HEK293 (cell line): ENCODE measurements at regions not wholly inside any gene's neighbourhood (a gene's known extent, or its start where the extent isn't known, plus 50 kb on each side); places are given as distances from the start of the nearest gene placed in this dataset.

Experiments used
- CTCF ChIA-PET: fragments of 350-600 bp; formaldehyde crosslinking; extraction: SDS; loops from one replicate; lab custom pipeline; 2021; ENCODE audit warnings: antibody characterized with exemption; lab: Yijun Ruan, JAX
- POLR2A ChIA-PET: fragments of 300-600 bp; formaldehyde crosslinking; extraction: SDS; loops from one replicate; lab custom pipeline; 2020; ENCODE audit warnings: antibody characterized with exemption, inconsistent platforms; lab: Yijun Ruan, JAX
- H3K27ac ChIP-seq: fragments of 200-500 bp; sonication (Bioruptor generic); 2 replicates; pipeline ENCODE4 v1.5.1; 2014; ENCODE audit warnings: low read depth, low read length, control low read depth, inconsistent platforms; ENCODE audit errors: extremely low read depth
- H3K36me3 ChIP-seq, 2 experiments: fragments of 200-500 bp in 1 of 2; sonication (Bioruptor generic) in 1 of 2; 1 replicate in 1 of 2; 2 replicates in 1 of 2; pipeline ENCODE4 v1.5.1; 2014 to 2017; ENCODE audit warnings: inconsistent platforms in 2 of 2, low read length in 2 of 2; ENCODE audit not compliant: control insufficient read depth in 2 of 2, insufficient read depth in 1 of 2
- H3K4me1 ChIP-seq: fragments of 200-500 bp; sonication (Bioruptor generic); 2 replicates; pipeline ENCODE4 v1.5.1; 2014; ENCODE audit warnings: mild to moderate bottlenecking, low read length, inconsistent platforms; ENCODE audit not compliant: control insufficient read depth, insufficient read depth
- H3K4me3 ChIP-seq: 2 replicates; pipeline ENCODE4 v1.5.1; 2011; ENCODE audit warnings: low read depth, mild to moderate bottlenecking, control low read depth, low read length, moderate library complexity
- H3K9me3 ChIP-seq: fragments of 200-500 bp; sonication (Bioruptor generic); 2 replicates; pipeline ENCODE4 v1.5.1; 2014; ENCODE audit warnings: low read depth, low read length, inconsistent platforms; ENCODE audit not compliant: control insufficient read depth, insufficient read depth
- BCL6B ChIP-seq: fragments of 450-650 bp; formaldehyde crosslinking; IDR thresholded peaks from 2 replicates; pipeline ENCODE4 v1.5.1; 2017; ENCODE audit warnings: missing biosample characterization, missing genetic modification characterization
- KLF8 ChIP-seq: fragments of 450-650 bp; formaldehyde crosslinking; IDR thresholded peaks from 2 replicates; pipeline ENCODE4 v1.5.1; 2016; ENCODE audit warnings: missing biosample characterization, missing genetic modification characterization
- YY1 ChIP-seq: fragments of 450-650 bp; formaldehyde crosslinking; IDR thresholded peaks from 2 replicates; pipeline ENCODE4 v1.5.1; 2018; ENCODE audit warnings: missing biosample characterization, missing genetic modification characterization
- ZBTB6 ChIP-seq: fragments of 450-650 bp; formaldehyde crosslinking; IDR thresholded peaks from 2 replicates; pipeline ENCODE4 v1.5.1; 2017; ENCODE audit warnings: missing biosample characterization, missing genetic modification characterization
- ZBTB7A ChIP-seq: fragments of 450-650 bp; formaldehyde crosslinking; IDR thresholded peaks from 2 replicates; pipeline ENCODE4 v1.5.1; 2016; ENCODE audit warnings: low read depth, missing biosample characterization, missing genetic modification characterization
- ZFP3 ChIP-seq: fragments of 450-650 bp; formaldehyde crosslinking; IDR thresholded peaks from 2 replicates; pipeline ENCODE4 v1.5.1; 2016; ENCODE audit warnings: low read depth, missing biosample characterization, missing genetic modification characterization
- ZNF114 ChIP-seq: fragments of 450-650 bp; formaldehyde crosslinking; IDR thresholded peaks from 2 replicates; pipeline ENCODE4 v1.5.0; 2017; ENCODE audit warnings: missing biosample characterization, missing genetic modification characterization
- ZNF132 ChIP-seq: fragments of 450-650 bp; formaldehyde crosslinking; IDR thresholded peaks from 2 replicates; pipeline ENCODE4 v1.5.1; 2017; ENCODE audit warnings: missing biosample characterization, missing genetic modification characterization, borderline replicate concordance
- ZNF148 ChIP-seq: fragments of 450-650 bp; formaldehyde crosslinking; IDR thresholded peaks from 2 replicates; pipeline ENCODE4 v1.5.0; 2017; ENCODE audit warnings: missing biosample characterization, missing genetic modification characterization, borderline replicate concordance
- ZNF169 ChIP-seq: fragments of 450-650 bp; formaldehyde crosslinking; IDR thresholded peaks from 2 replicates; pipeline ENCODE4 v1.5.1; 2016; ENCODE audit warnings: missing biosample characterization, missing genetic modification characterization
- ZNF214 ChIP-seq: fragments of 450-650 bp; formaldehyde crosslinking; IDR thresholded peaks from 2 replicates; pipeline ENCODE4 v1.5.1; 2017; ENCODE audit warnings: missing biosample characterization, mild to moderate bottlenecking, missing genetic modification characterization, borderline replicate concordance
- ZNF341 ChIP-seq: fragments of 450-650 bp; formaldehyde crosslinking; IDR thresholded peaks from 2 replicates; pipeline ENCODE4; 2016; ENCODE audit warnings: low read depth, missing biosample characterization, missing genetic modification characterization
- ZNF404 ChIP-seq: fragments of 450-650 bp; formaldehyde crosslinking; IDR thresholded peaks from 2 replicates; pipeline ENCODE4 v1.5.1; 2017; ENCODE audit warnings: missing biosample characterization, missing genetic modification characterization
- ZNF426 ChIP-seq: fragments of 450-650 bp; formaldehyde crosslinking; IDR thresholded peaks from 2 replicates; pipeline ENCODE4 v1.5.1; 2017; ENCODE audit warnings: missing biosample characterization, missing genetic modification characterization, mild to moderate bottlenecking, inconsistent platforms, moderate library complexity
- ZNF473 ChIP-seq: fragments of 450-650 bp; formaldehyde crosslinking; IDR thresholded peaks from 2 replicates; pipeline ENCODE4 v1.5.1; 2017; ENCODE audit warnings: missing biosample characterization, missing genetic modification characterization
- ZNF501 ChIP-seq: fragments of 450-650 bp; formaldehyde crosslinking; IDR thresholded peaks from 2 replicates; pipeline ENCODE4 v1.5.1; 2016; ENCODE audit warnings: missing biosample characterization, missing genetic modification characterization
- ZNF544 ChIP-seq: fragments of 450-650 bp; formaldehyde crosslinking; IDR thresholded peaks from 2 replicates; pipeline ENCODE4 v1.5.0; 2017; ENCODE audit warnings: missing biosample characterization, missing genetic modification characterization
- ZNF555 ChIP-seq: fragments of 450-650 bp; formaldehyde crosslinking; conservative IDR thresholded peaks from 2 replicates; pipeline ENCODE4 v1.5.1; 2017; ENCODE audit warnings: missing biosample characterization, mild to moderate bottlenecking, missing genetic modification characterization, inconsistent platforms
- ZNF558 ChIP-seq: fragments of 450-650 bp; formaldehyde crosslinking; IDR thresholded peaks from 2 replicates; pipeline ENCODE4 v1.5.1; 2016; ENCODE audit warnings: missing biosample characterization, missing genetic modification characterization
- ZNF623 ChIP-seq: fragments of 450-650 bp; formaldehyde crosslinking; IDR thresholded peaks from 2 replicates; pipeline ENCODE4 v1.5.1; 2016; ENCODE audit warnings: missing biosample characterization, missing genetic modification characterization
- ZNF707 ChIP-seq: fragments of 450-650 bp; formaldehyde crosslinking; IDR thresholded peaks from 2 replicates; pipeline ENCODE4 v1.5.1; 2016; ENCODE audit warnings: missing biosample characterization, missing genetic modification characterization
- ZNF747 ChIP-seq: fragments of 450-650 bp; formaldehyde crosslinking; IDR thresholded peaks from 2 replicates; pipeline ENCODE4 v1.5.1; 2016; ENCODE audit warnings: missing biosample characterization, missing genetic modification characterization
- ZSCAN16 ChIP-seq: fragments of 450-650 bp; formaldehyde crosslinking; IDR thresholded peaks from 2 replicates; pipeline ENCODE4 v1.5.1; 2016; ENCODE audit warnings: missing biosample characterization, missing genetic modification characterization
- ZSCAN4 ChIP-seq: fragments of 450-650 bp; formaldehyde crosslinking; IDR thresholded peaks from 2 replicates; pipeline ENCODE4 v1.5.1; 2017; ENCODE audit warnings: missing biosample characterization, missing genetic modification characterization
- TF ChIP-seq, protein P1 (sequence below): sonication (generic); formaldehyde crosslinking; IDR thresholded peaks from 2 replicates; pipeline ENCODE4 v1.8.1; 2022; ENCODE audit warnings: mild to moderate bottlenecking, moderate library complexity, missing genetic modification reagents
- TF ChIP-seq, protein P2 (sequence below): fragments of 450-650 bp; formaldehyde crosslinking; IDR thresholded peaks from 2 replicates; pipeline ENCODE4 v1.5.1; 2016; ENCODE audit warnings: missing biosample characterization, missing genetic modification characterization
- TF ChIP-seq, protein P3 (sequence below): fragments of 450-650 bp; formaldehyde crosslinking; IDR thresholded peaks from 2 replicates; pipeline ENCODE4 v1.5.1; 2016; ENCODE audit warnings: missing biosample characterization, missing genetic modification characterization, low read depth

GRCh38 chr13:99844421-99844820, 127.1 kb downstream of the ZIC5 start:
- TF ChIP-seq ZNF555 = no peak
- TF ChIP-seq ZNF426 (tag by site-specific recombination) = no peak
- TF ChIP-seq ZNF501 (tag by site-specific recombination) = no peak
- TF ChIP-seq ZNF747 = no peak
- TF ChIP-seq ZNF623 (tag by site-specific recombination) = no peak
- TF ChIP-seq ZNF404 (tag by site-specific recombination) = no peak
- TF ChIP-seq ZNF169 (tag by site-specific recombination) = no peak
- TF ChIP-seq ZNF132 (tag by site-specific recombination) = no peak
- no peak for TF ChIP-seq ZBTB7A (tag by site-specific recombination)
- TF ChIP-seq BCL6B (tag by site-specific recombination) = no peak
- TF ChIP-seq ZBTB6 (tag by site-specific recombination) = no peak
- TF ChIP-seq YY1 (tag by site-specific recombination) = no peak
- TF ChIP-seq ZSCAN16 = no peak
- no peak for TF ChIP-seq ZNF544 (tag by site-specific recombination)
- no peak for TF ChIP-seq KLF8 (tag by site-specific recombination)
- TF ChIP-seq, protein P1, sequence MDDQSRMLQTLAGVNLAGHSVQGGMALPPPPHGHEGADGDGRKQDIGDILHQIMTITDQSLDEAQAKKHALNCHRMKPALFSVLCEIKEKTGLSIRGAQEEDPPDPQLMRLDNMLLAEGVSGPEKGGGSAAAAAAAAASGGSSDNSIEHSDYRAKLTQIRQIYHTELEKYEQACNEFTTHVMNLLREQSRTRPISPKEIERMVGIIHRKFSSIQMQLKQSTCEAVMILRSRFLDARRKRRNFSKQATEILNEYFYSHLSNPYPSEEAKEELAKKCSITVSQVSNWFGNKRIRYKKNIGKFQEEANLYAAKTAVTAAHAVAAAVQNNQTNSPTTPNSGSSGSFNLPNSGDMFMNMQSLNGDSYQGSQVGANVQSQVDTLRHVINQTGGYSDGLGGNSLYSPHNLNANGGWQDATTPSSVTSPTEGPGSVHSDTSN (CRISPR knock-in tag) = no peak
- no peak for TF ChIP-seq ZNF341 (tag by site-specific recombination)
- no peak for TF ChIP-seq ZNF558 (tag by site-specific recombination)
- TF ChIP-seq, protein P2, sequence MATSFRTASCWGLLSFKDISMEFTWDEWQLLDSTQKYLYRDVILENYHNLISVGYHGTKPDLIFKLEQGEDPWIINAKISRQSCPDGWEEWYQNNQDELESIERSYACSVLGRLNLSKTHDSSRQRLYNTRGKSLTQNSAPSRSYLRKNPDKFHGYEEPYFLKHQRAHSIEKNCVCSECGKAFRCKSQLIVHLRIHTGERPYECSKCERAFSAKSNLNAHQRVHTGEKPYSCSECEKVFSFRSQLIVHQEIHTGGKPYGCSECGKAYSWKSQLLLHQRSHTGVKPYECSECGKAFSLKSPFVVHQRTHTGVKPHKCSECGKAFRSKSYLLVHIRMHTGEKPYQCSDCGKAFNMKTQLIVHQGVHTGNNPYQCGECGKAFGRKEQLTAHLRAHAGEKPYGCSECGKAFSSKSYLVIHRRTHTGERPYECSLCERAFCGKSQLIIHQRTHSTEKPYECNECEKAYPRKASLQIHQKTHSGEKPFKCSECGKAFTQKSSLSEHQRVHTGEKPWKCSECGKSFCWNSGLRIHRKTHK (tag by site-specific recombination) = no peak
- TF ChIP-seq, all 188 proteins: peak for 0
- Histone ChIP-seq H3K36me3 (no peaks in the 10 kb centered on the region), H3K27ac (no peak overlapping the region), H3K9me3 (no peaks in the 10 kb centered on the region), H3K4me1 (no peaks in the 10 kb centered on the region), H3K4me3 (no peak overlapping the region)
- ChIA-PET POLR2A (interaction anchor here (0.5 kb wide), 1 partner anchor 142 kb away, joined by 12 read pairs; no protein-coding TSS in a partner anchor), CTCF (no interaction called here)

- H3K4me1 ChIP-seq = no peaks in the 10 kb centered on the region
- H3K27ac ChIP-seq = no peak overlapping the region
- ChIA-PET CTCF (interaction anchor here (0.6 kb wide), 1 partner anchor 128 kb away, joined by 3 read pairs; the partner anchor contains the start of gene ZIC5), POLR2A (no interaction called here)
- no peak overlapping the region for H3K4me3 ChIP-seq
- no peaks in the 10 kb centered on the region for H3K36me3 ChIP-seq
- no peaks in the 10 kb centered on the region for H3K9me3 ChIP-seq
- TF ChIP-seq ZSCAN4 (tag by site-specific recombination) = no peak
- TF ChIP-seq, protein P3, sequence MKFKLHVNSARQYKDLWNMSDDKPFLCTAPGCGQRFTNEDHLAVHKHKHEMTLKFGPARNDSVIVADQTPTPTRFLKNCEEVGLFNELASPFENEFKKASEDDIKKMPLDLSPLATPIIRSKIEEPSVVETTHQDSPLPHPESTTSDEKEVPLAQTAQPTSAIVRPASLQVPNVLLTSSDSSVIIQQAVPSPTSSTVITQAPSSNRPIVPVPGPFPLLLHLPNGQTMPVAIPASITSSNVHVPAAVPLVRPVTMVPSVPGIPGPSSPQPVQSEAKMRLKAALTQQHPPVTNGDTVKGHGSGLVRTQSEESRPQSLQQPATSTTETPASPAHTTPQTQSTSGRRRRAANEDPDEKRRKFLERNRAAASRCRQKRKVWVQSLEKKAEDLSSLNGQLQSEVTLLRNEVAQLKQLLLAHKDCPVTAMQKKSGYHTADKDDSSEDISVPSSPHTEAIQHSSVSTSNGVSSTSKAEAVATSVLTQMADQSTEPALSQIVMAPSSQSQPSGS = no peak
- TF ChIP-seq ZNF473 (tag by site-specific recombination) = no peak
- TF ChIP-seq ZFP3 (tag by site-specific recombination) = no peak
- TF ChIP-seq ZNF214 (tag by site-specific recombination) = no peak
- TF ChIP-seq ZNF148 (tag by site-specific recombination) = no peak
- TF ChIP-seq ZNF114 = no peak
- TF ChIP-seq ZNF707 (tag by site-specific recombination) = no peak
These were observed 127.7 kb downstream of the ZIC5 start for GRCh38 chr13:99843872-99844271.
